Suprapubic skin (tissue), 4 donors: ENCODE measurements at regions not wholly inside any gene's neighbourhood (a gene's known extent, or its start where the extent isn't known, plus 50 kb on each side); places are given as distances from the start of the nearest gene placed in this dataset.

Experiments used
- DNase-seq, 2 donors: peaks; one replicate each; pipeline ENCODE4 v3.0.0-alpha.2; 2019; ENCODE audit warnings: low spot score in 2 of 2
- H3K27ac ChIP-seq: fragments of 200-600 bp; sonication (generic); one replicate; pipeline ENCODE4 v1.5.1; 2019
- H3K27me3 ChIP-seq: fragments of 200-600 bp; sonication (generic); one replicate; pipeline ENCODE4 v1.5.1; 2019
- H3K36me3 ChIP-seq: fragments of 200-600 bp; sonication (generic); one replicate; pipeline ENCODE4 v1.5.1; 2019
- H3K4me1 ChIP-seq: fragments of 200-600 bp; sonication (generic); one replicate; pipeline ENCODE4 v1.5.1; 2019
- H3K4me3 ChIP-seq: fragments of 200-600 bp; sonication (generic); one replicate; pipeline ENCODE4 v1.5.1; 2019; ENCODE audit warnings: mild to moderate bottlenecking
- H3K9me3 ChIP-seq: fragments of 200-600 bp; sonication (generic); one replicate; pipeline ENCODE4 v1.5.1; 2019
- CTCF ChIP-seq, 2 donors: fragments of 200-600 bp in 1 of 2; fragments of 450-650 bp in 1 of 2; sonication (generic) in 1 of 2; IDR thresholded peaks; one replicate each; pipeline ENCODE4 v1.5.1; 2016 to 2019; ENCODE audit warnings: antibody characterized with exemption in 2 of 2, mild to moderate bottlenecking in 1 of 2, moderate library complexity in 1 of 2
- EP300 ChIP-seq: sonication (generic); formaldehyde crosslinking; IDR thresholded peaks from one replicate; pipeline ENCODE4 v1.6.1; 2017; ENCODE audit warnings: antibody characterized with exemption
- POLR2A ChIP-seq, 2 donors: fragments of 450-650 bp; IDR thresholded peaks; one replicate each; pipeline ENCODE4 v1.6.1; 2017; ENCODE audit warnings: antibody characterized with exemption in 2 of 2, mild to moderate bottlenecking in 2 of 2, moderate library complexity in 2 of 2
- POLR2AphosphoS5 ChIP-seq, 3 donors: sonication (generic); formaldehyde crosslinking; IDR thresholded peaks; one replicate each; pipeline ENCODE4 v1.6.1; 2017; ENCODE audit warnings: antibody characterized with exemption in 3 of 3
- WGBS: methylation state at CpG from one replicate; pipeline ENCODE4 v1.1.5; 2018; 5-methylcytosine and 5-hydroxymethylcytosine counted together

GRCh38 chr5:91712718-91713117 lies 329.6 kb upstream of the ARRDC3 start:
- no peaks in the 10 kb centered on the region for H3K27me3 ChIP-seq
- no peaks in the 10 kb centered on the region for H3K4me1 ChIP-seq
- DNase-seq, result no peak
- no peak overlapping the region for H3K4me3 ChIP-seq
- TF ChIP-seq POLR2AphosphoS5 (IDR thresholded peaks at IDR 0.05) (no peak), CTCF (IDR thresholded peaks at IDR 0.05) (no peak), POLR2A (IDR thresholded peaks at IDR 0.05) (no peak), EP300 (no peak)
- no peaks in the 10 kb centered on the region for H3K9me3 ChIP-seq
- H3K27ac ChIP-seq, result no peak overlapping the region
- no peaks in the 10 kb centered on the region for H3K36me3 ChIP-seq

DNA sequence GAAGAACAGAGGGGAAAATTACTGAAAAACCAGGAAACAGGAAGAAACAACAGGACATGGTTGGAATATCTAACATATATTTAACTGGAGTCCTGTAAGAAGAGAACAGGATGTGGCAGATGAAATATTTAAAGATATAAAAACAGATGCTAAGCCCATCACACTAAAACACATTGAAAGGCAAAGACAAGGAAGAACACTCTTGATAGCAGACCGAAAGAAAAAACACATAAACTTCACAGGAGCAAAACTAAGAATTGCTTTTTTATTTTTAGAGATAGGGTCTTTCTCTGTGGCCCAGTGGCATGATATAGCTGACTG lies 324.4 kb upstream of the ARRDC3 start:
- Histone ChIP-seq H3K4me3 (no peak overlapping the region), H3K4me1 (no peaks in the 10 kb centered on the region), H3K9me3 (no peaks in the 10 kb centered on the region), H3K36me3 (no peaks in the 10 kb centered on the region), H3K27me3 (no peaks in the 10 kb centered on the region), H3K27ac (no peak overlapping the region)
- DNase-seq, result no peak
- TF ChIP-seq EP300 (no peak), POLR2A (IDR thresholded peaks at IDR 0.05) (no peak), CTCF (IDR thresholded peaks at IDR 0.05) (no peak), POLR2AphosphoS5 (IDR thresholded peaks at IDR 0.05) (no peak)
- WGBS, result 78% methylated on average over 1 of the region's 1 CpG

GRCh38 chr5:91706785-91707520 lies 323.8 kb upstream of the ARRDC3 start:
- Histone ChIP-seq H3K9me3 (no peaks in the 10 kb centered on the region), H3K4me1 (no peaks in the 10 kb centered on the region), H3K4me3 (no peak overlapping the region), H3K36me3 (no peaks in the 10 kb centered on the region), H3K27me3 (no peaks in the 10 kb centered on the region), H3K27ac (no peak overlapping the region)
- no peak for DNase-seq
- TF ChIP-seq EP300 (no peak), POLR2A (IDR thresholded peaks at IDR 0.05) (no peak), POLR2AphosphoS5 (IDR thresholded peaks at IDR 0.05) (no peak), CTCF (IDR thresholded peaks at IDR 0.05) (no peak)
- 29% methylated on average over 1 of the region's 1 CpG for WGBS

DNA sequence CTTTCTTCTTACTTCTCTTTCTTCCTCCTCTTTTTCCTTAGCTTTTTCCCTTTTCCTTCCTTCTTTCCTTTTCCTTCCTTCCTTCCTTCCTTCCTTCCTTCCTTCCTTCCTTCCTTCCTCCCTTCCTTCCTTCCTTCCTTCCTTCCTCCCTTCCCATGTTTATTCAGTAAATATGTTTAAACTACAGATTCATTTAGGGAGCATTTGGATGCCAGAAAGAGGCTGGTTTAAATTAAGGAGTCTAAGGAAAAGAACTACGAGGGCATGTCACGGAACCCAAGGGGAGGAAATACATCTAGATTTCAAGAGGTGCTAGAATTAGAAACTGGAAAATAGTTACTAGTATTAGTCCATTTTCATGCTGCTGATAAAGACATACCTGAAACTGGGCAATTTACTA lies 320.0 kb upstream of the ARRDC3 start:
- 58% methylated on average over 2 of the region's 2 CpGs for WGBS
- H3K4me3 ChIP-seq, result no peak overlapping the region
- TF ChIP-seq POLR2AphosphoS5 (IDR thresholded peaks at IDR 0.05), result no peak
- no peak overlapping the region for H3K27ac ChIP-seq
- no peaks in the 10 kb centered on the region for H3K9me3 ChIP-seq
- H3K36me3 ChIP-seq, result no peaks in the 10 kb centered on the region
- H3K27me3 ChIP-seq, result no peaks in the 10 kb centered on the region
- no peak for DNase-seq
- no peaks in the 10 kb centered on the region for H3K4me1 ChIP-seq

GRCh38 chr5:91699429-91699828 lies 316.3 kb upstream of the ARRDC3 start:
- no peak for DNase-seq
- H3K4me3 ChIP-seq, result no peak overlapping the region
- no peaks in the 10 kb centered on the region for H3K36me3 ChIP-seq
- TF ChIP-seq EP300, result no peak
- no peak for TF ChIP-seq CTCF (IDR thresholded peaks at IDR 0.05)
- TF ChIP-seq POLR2AphosphoS5 (IDR thresholded peaks at IDR 0.05), result no peak
- no peak for TF ChIP-seq POLR2A (IDR thresholded peaks at IDR 0.05)
- H3K27ac ChIP-seq, result no peak overlapping the region
- no peaks in the 10 kb centered on the region for H3K27me3 ChIP-seq
- WGBS, result 75% methylated on average over 3 of the region's 3 CpGs
- H3K4me1 ChIP-seq, result no peaks in the 10 kb centered on the region
- H3K9me3 ChIP-seq, result peaks cover 4% of the 10 kb centered on the region

DNA sequence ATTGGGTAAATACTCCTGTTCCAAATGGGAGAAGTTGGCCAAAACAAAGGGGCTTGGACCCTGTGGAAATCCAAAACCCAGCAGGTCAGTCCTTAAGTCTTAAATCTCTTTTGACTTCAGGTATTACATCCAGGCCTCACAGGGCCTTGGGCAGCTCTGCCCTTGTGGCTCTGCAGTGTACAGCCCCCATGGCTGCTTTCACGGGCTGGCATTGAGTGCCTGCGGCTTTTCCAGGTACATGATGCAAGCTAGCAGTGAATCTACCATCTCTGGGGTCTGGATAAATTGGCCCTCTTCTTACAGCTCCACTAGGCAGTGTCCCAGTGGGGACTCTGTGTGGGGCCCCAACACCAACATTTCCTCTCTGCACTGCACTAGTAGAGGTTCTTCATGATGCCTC lies 308.5 kb upstream of the ARRDC3 start:
- H3K9me3 ChIP-seq, result no peaks in the 10 kb centered on the region
- no peaks in the 10 kb centered on the region for H3K27me3 ChIP-seq
- no peak overlapping the region for H3K4me3 ChIP-seq
- no peaks in the 10 kb centered on the region for H3K36me3 ChIP-seq
- no peaks in the 10 kb centered on the region for H3K4me1 ChIP-seq
- no peak overlapping the region for H3K27ac ChIP-seq
- TF ChIP-seq POLR2A (IDR thresholded peaks at IDR 0.05) (no peak), EP300 (no peak), CTCF (IDR thresholded peaks at IDR 0.05) (no peak), POLR2AphosphoS5 (IDR thresholded peaks at IDR 0.05) (no peak)
- WGBS, result 100% methylated on average over 1 of the region's 2 CpGs
- no peak for DNase-seq
